ENCODE measurements at regions not wholly inside any gene's neighbourhood (a gene's known extent, or its start where the extent isn't known, plus 50 kb on each side); places are given as distances from the start of the nearest gene placed in this dataset.

GRCh38 chr5:117812861-117813260 lies 1175.5 kb downstream of the DTWD2 start:
- no peak overlapping the region for H3K4me3 ChIP-seq (ENCODE audit: low read length)
- no peaks in the 10 kb centered on the region for H3K9me3 ChIP-seq (replicated peaks; ENCODE audit: low read length)
- H3K27me3 ChIP-seq (ENCODE audit: control insufficient read depth, insufficient read depth, low read length): no peaks in the 10 kb centered on the region
- H3K9ac ChIP-seq (ENCODE audit: low read depth, low read length): no peak overlapping the region
- H3K36me3 ChIP-seq (ENCODE audit: insufficient read depth, low read length): no peaks in the 10 kb centered on the region
- no peak overlapping the region for H3K4me2 ChIP-seq (ENCODE audit: low read length)
- no peaks in the 10 kb centered on the region for H3K4me1 ChIP-seq (ENCODE audit: control insufficient read depth, insufficient read depth, low read length)

- H3K4me2 ChIP-seq (ENCODE audit: low read length): no peak overlapping the region
- H3K36me3 ChIP-seq (ENCODE audit: insufficient read depth, low read length): no peaks in the 10 kb centered on the region
- H3K27me3 ChIP-seq (ENCODE audit: control insufficient read depth, insufficient read depth, low read length): no peaks in the 10 kb centered on the region
- H3K4me1 ChIP-seq (ENCODE audit: control insufficient read depth, insufficient read depth, low read length): no peaks in the 10 kb centered on the region
- H3K9ac ChIP-seq (ENCODE audit: low read depth, low read length): no peak overlapping the region
- H3K9me3 ChIP-seq (replicated peaks; ENCODE audit: low read length): no peaks in the 10 kb centered on the region
- H3K4me3 ChIP-seq (ENCODE audit: low read length): no peak overlapping the region
Observed at GRCh38 chr5:117809251-117809650, 1179.1 kb downstream of the DTWD2 start.

- Histone ChIP-seq H3K9ac (ENCODE audit: low read depth, low read length) (no peak overlapping the region), H3K36me3 (ENCODE audit: insufficient read depth, low read length) (no peaks in the 10 kb centered on the region), H3K4me3 (ENCODE audit: low read length) (no peak overlapping the region), H3K27me3 (ENCODE audit: control insufficient read depth, insufficient read depth, low read length) (no peaks in the 10 kb centered on the region), H3K4me1 (ENCODE audit: control insufficient read depth, insufficient read depth, low read length) (peaks cover 4% of the 10 kb centered on the region), H3K9me3 (replicated peaks; ENCODE audit: low read length) (no peaks in the 10 kb centered on the region), H3K4me2 (ENCODE audit: low read length) (no peak overlapping the region)
Observed at GRCh38 chr5:117805058-117805457, 1183.3 kb downstream of the DTWD2 start.

- no peak overlapping the region for H3K4me2 ChIP-seq (ENCODE audit: low read length)
- peaks cover 4% of the 10 kb centered on the region for H3K4me1 ChIP-seq (ENCODE audit: control insufficient read depth, insufficient read depth, low read length)
- no peak overlapping the region for H3K9ac ChIP-seq (ENCODE audit: low read depth, low read length)
- no peak overlapping the region for H3K4me3 ChIP-seq (ENCODE audit: low read length)
- H3K36me3 ChIP-seq (ENCODE audit: insufficient read depth, low read length): no peaks in the 10 kb centered on the region
- no peaks in the 10 kb centered on the region for H3K9me3 ChIP-seq (replicated peaks; ENCODE audit: low read length)
- H3K27me3 ChIP-seq (ENCODE audit: control insufficient read depth, insufficient read depth, low read length): no peaks in the 10 kb centered on the region
Observed at GRCh38 chr5:117803533-117803932, 1184.8 kb downstream of the DTWD2 start.

- Histone ChIP-seq H3K4me1 (ENCODE audit: control insufficient read depth, insufficient read depth, low read length) (peaks cover 4% of the 10 kb centered on the region), H3K4me2 (ENCODE audit: low read length) (no peak overlapping the region), H3K9me3 (replicated peaks; ENCODE audit: low read length) (no peaks in the 10 kb centered on the region), H3K4me3 (ENCODE audit: low read length) (no peak overlapping the region), H3K27me3 (ENCODE audit: control insufficient read depth, insufficient read depth, low read length) (no peaks in the 10 kb centered on the region), H3K36me3 (ENCODE audit: insufficient read depth, low read length) (no peaks in the 10 kb centered on the region), H3K9ac (ENCODE audit: low read depth, low read length) (no peak overlapping the region)
Observed at GRCh38 chr5:117801583-117801982, 1186.8 kb downstream of the DTWD2 start.

- H3K4me2 ChIP-seq (ENCODE audit: low read length): no peak overlapping the region
- H3K36me3 ChIP-seq (ENCODE audit: insufficient read depth, low read length): no peaks in the 10 kb centered on the region
- H3K9me3 ChIP-seq (replicated peaks; ENCODE audit: low read length): no peaks in the 10 kb centered on the region
- H3K27me3 ChIP-seq (ENCODE audit: control insufficient read depth, insufficient read depth, low read length): no peaks in the 10 kb centered on the region
- H3K4me3 ChIP-seq (ENCODE audit: low read length): no peak overlapping the region
- H3K4me1 ChIP-seq (ENCODE audit: control insufficient read depth, insufficient read depth, low read length): peaks cover 4% of the 10 kb centered on the region
- no peak overlapping the region for H3K9ac ChIP-seq (ENCODE audit: low read depth, low read length)
Observed at GRCh38 chr5:117800261-117800660, 1188.1 kb downstream of the DTWD2 start.

- no peak overlapping the region for H3K9ac ChIP-seq (ENCODE audit: low read depth, low read length)
- no peaks in the 10 kb centered on the region for H3K27me3 ChIP-seq (ENCODE audit: control insufficient read depth, insufficient read depth, low read length)
- H3K4me3 ChIP-seq (ENCODE audit: low read length): no peak overlapping the region
- no peak overlapping the region for H3K4me2 ChIP-seq (ENCODE audit: low read length)
- no peaks in the 10 kb centered on the region for H3K36me3 ChIP-seq (ENCODE audit: insufficient read depth, low read length)
- H3K4me1 ChIP-seq (ENCODE audit: control insufficient read depth, insufficient read depth, low read length): no peaks in the 10 kb centered on the region
- H3K9me3 ChIP-seq (replicated peaks; ENCODE audit: low read length): no peaks in the 10 kb centered on the region
Observed at GRCh38 chr5:117794847-117795246, 1193.5 kb downstream of the DTWD2 start.

- Histone ChIP-seq H3K4me3 (ENCODE audit: low read length) (no peak overlapping the region), H3K9ac (ENCODE audit: low read depth, low read length) (no peak overlapping the region), H3K4me2 (ENCODE audit: low read length) (no peak overlapping the region), H3K9me3 (replicated peaks; ENCODE audit: low read length) (no peaks in the 10 kb centered on the region), H3K4me1 (ENCODE audit: control insufficient read depth, insufficient read depth, low read length) (no peaks in the 10 kb centered on the region), H3K36me3 (ENCODE audit: insufficient read depth, low read length) (no peaks in the 10 kb centered on the region), H3K27me3 (ENCODE audit: control insufficient read depth, insufficient read depth, low read length) (no peaks in the 10 kb centered on the region)
Observed at GRCh38 chr5:117793963-117794362, 1194.4 kb downstream of the DTWD2 start.

GRCh38 chr5:117792476-117792875 lies 1195.9 kb downstream of the DTWD2 start:
- no peak overlapping the region for H3K4me3 ChIP-seq (ENCODE audit: low read length)
- H3K9me3 ChIP-seq (replicated peaks; ENCODE audit: low read length): no peaks in the 10 kb centered on the region
- H3K4me2 ChIP-seq (ENCODE audit: low read length): no peak overlapping the region
- no peak overlapping the region for H3K9ac ChIP-seq (ENCODE audit: low read depth, low read length)
- H3K27me3 ChIP-seq (ENCODE audit: control insufficient read depth, insufficient read depth, low read length): no peaks in the 10 kb centered on the region
- H3K4me1 ChIP-seq (ENCODE audit: control insufficient read depth, insufficient read depth, low read length): no peaks in the 10 kb centered on the region
- no peaks in the 10 kb centered on the region for H3K36me3 ChIP-seq (ENCODE audit: insufficient read depth, low read length)

- Histone ChIP-seq H3K4me3 (ENCODE audit: low read length) (no peak overlapping the region), H3K9me3 (replicated peaks; ENCODE audit: low read length) (no peaks in the 10 kb centered on the region), H3K36me3 (ENCODE audit: insufficient read depth, low read length) (no peaks in the 10 kb centered on the region), H3K4me1 (ENCODE audit: control insufficient read depth, insufficient read depth, low read length) (no peaks in the 10 kb centered on the region), H3K27me3 (ENCODE audit: control insufficient read depth, insufficient read depth, low read length) (no peaks in the 10 kb centered on the region), H3K9ac (ENCODE audit: low read depth, low read length) (no peak overlapping the region), H3K4me2 (ENCODE audit: low read length) (no peak overlapping the region)
Observed at GRCh38 chr5:117788596-117788995, 1199.8 kb downstream of the DTWD2 start.

- Histone ChIP-seq H3K36me3 (ENCODE audit: insufficient read depth, low read length) (no peaks in the 10 kb centered on the region), H3K4me3 (ENCODE audit: low read length) (no peak overlapping the region), H3K4me1 (ENCODE audit: control insufficient read depth, insufficient read depth, low read length) (no peaks in the 10 kb centered on the region), H3K9ac (ENCODE audit: low read depth, low read length) (no peak overlapping the region), H3K27me3 (ENCODE audit: control insufficient read depth, insufficient read depth, low read length) (no peaks in the 10 kb centered on the region), H3K4me2 (ENCODE audit: low read length) (no peak overlapping the region), H3K9me3 (replicated peaks; ENCODE audit: low read length) (no peaks in the 10 kb centered on the region)
Observed at GRCh38 chr5:117779171-117779570, 1204.5 kb upstream of the SEMA6A start.

- H3K4me2 ChIP-seq (ENCODE audit: low read length): no peak overlapping the region
- no peaks in the 10 kb centered on the region for H3K9me3 ChIP-seq (replicated peaks; ENCODE audit: low read length)
- no peak overlapping the region for H3K9ac ChIP-seq (ENCODE audit: low read depth, low read length)
- no peaks in the 10 kb centered on the region for H3K36me3 ChIP-seq (ENCODE audit: insufficient read depth, low read length)
- no peaks in the 10 kb centered on the region for H3K4me1 ChIP-seq (ENCODE audit: control insufficient read depth, insufficient read depth, low read length)
- H3K27me3 ChIP-seq (ENCODE audit: control insufficient read depth, insufficient read depth, low read length): no peaks in the 10 kb centered on the region
- H3K4me3 ChIP-seq (ENCODE audit: low read length): no peak overlapping the region
Observed at GRCh38 chr5:117776977-117777376, 1202.4 kb upstream of the SEMA6A start.

Data from skeletal muscle satellite cell (primary cell).